ENCODE measurements at regions not wholly inside any gene's neighbourhood (a gene's known extent, or its start where the extent isn't known, plus 50 kb on each side); places are given as distances from the start of the nearest gene placed in this dataset.
"Not testable (repeated sequence)": the region's sequence is repeated elsewhere in the genome, so short reads cannot be mapped to it uniquely, and the experiment has no call there.

DNA sequence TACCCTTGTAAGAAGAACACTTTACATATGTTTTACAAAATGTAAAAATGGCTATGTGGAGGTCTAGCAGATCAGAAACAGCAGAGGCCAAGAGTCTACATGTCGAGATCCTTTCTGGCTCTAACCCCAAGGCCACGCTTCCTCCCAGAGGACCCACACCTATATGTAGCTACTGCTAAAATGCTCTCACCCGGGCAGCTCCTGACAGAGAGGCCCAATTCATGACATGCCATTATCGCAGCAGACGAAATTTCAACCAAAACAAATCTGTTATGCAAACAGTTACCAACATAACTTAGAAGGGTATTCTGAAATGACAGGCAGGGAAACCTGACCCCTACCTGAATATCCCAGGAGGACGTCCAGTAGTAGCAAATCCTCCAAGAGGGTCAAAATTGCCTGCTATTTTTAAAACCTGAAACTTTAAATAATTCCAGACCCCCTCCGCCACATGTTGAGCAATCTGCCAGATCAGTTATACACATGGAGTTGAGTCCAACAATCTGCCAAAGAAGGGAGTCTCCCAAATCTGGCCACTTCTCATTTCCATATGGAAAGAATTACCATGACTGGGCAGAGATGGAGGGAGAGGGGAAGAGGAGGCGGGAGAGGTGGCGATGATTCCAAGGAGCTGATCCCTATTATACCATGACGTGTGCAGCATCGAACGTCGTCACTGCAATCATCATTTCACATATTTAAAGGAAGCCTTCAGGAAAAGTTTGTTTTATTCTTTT is 192.9 kb upstream of the TBL1X start:
- DNase-seq, result no peak

DNA sequence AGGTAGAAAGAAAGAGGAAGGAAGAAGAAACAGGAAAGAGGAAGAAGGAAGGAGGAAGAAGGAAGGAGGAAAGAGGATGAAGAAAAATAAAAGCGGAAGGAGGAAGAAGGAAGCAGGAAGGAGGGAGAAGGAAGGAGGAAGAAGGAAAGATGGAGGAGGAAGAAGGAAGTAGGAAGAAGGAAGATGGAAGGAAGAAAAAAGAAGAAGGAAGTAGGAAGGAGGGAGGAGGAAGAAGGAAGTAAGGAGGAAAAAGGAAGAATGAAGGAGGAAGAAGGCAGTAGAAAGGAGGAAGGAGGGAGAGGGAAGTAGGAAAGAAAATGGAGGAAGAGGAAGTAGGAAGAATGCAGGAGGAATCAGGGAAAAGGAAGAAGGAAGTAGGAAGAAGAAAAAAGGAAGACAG is 191.1 kb upstream of the TBL1X start:
- no peak for DNase-seq

DNA sequence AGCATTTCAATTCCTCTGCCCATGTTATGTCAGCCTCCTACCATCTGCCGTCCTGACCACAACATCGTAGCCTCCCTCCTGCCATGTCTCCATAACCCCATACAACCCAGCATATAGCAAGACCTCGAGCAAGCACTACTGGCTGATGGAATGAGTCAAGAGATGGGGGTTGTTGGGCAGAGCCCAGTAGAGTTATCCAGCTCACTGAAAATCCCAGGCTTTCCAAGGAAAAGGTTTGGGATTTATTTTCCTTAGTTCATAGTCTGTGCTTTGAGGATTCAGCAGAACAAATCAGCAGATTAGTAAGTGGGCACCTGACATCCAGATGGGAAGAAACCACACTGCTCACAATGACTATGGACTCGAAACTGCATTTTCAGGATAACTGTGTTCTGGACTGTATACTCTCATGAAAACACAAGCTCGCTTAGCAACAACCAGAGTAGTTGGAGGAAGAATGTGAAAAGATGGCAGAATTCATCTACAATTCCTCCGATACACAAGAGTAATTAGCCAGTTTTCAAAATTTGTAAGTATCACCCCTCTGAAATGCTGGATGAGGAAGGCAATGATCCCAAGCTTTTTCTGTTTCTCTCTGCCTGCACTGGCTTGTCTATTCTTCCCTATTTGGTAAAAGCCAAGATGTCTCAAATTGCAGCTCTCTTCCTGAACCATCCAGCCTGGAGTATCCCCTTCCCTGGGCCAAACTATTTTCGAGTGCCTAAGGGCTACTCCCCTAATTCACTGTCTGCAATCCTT is 186.2 kb upstream of the TBL1X start:
- DNase-seq, result no peak

DNA sequence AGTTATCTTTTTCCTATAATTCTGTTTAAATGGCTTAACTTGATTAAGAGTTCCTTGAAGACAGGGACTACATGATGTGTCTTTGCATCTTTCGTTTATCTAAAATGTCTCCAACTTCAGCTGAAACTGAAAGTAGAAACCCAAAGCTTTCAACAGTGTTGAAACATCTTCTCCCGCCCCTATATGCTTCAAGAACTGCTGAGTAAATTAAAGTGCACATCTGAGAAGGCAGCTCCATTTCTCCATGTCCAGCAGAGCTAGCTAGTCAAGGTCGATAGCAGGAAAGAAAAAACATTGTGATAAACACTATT is 185.7 kb upstream of the TBL1X start:
- DNase-seq, result no peak

DNA sequence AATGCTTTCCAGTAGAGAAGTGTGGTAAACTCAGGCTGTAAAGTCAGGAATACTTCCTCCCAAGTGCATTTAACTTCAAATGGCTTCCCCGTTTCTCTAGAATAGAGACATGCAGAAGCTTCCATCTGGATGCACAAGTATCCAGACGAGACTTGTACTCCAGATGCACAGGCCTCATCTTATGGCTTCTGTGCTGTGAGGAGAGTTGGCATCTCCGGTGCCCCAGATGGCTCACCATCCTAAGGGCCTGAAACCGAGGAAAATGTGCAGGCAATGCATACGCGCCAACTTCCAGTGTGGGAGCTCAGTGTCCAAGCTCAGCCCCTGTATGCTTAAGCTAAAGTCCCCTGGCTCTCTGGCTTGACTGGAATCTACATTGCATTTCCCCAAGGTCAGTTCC is 184.0 kb upstream of the TBL1X start:
- DNase-seq, result no peak

DNA sequence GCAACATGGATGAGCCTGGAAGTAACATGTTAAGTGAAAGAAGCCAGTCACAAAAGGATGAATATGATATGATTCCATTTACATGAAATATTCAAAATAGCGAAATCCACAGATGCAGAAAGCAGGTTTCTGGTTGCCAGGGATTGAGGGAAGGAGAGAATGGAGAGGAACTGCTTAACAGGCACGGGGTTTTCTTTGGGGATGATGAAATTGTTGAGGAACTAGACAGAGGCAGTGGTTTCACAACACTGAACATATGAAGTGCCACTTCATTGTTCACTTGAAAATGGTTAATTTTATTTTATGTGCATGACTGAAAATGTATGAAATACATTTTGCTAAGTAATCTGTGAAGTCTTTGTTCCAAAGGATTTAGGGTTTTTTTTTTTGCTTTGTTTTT is 182.5 kb upstream of the TBL1X start:
- DNase-seq, result no peak

DNA sequence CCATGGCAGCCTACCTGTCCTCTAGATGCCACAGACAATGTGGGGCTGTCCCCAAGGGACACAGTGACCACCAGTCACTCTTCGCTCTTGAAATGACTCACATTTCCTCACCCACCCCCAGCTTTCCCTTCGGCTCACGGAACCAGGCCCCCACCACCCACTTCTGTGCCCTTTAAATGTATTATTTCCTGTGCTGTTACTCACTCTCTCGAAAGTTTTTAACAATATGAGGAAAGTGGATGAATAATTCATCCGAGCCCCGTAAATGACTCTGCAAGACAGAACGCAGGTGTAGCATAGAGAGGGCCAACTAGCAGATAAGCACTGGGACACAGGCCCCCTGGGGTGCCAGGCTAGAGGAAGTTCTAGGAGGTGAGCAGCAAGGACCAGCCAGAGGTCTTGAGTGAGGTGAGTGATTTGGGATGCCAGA is 179.5 kb upstream of the TBL1X start:
- no peak for DNase-seq

DNA sequence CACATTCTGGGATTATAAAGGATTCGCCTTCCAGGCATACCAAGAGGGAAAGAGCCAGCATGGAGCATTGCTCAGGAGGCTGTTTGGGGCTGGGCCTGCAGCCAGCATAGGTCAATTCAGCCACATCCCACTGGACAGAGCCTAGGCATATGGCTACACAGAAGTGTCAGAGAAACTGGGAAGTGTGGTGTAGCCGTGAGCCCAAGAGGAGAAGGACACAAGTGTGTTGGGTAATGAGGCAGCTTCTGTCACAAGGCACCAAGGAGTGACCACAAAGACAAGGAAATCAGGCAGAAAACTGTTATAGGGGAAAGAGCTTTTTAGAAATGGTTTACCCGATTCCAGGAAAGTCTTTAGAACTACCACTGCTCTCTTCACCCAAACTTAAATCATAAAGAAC is 178.6 kb upstream of the TBL1X start:
- no peak for DNase-seq

DNA sequence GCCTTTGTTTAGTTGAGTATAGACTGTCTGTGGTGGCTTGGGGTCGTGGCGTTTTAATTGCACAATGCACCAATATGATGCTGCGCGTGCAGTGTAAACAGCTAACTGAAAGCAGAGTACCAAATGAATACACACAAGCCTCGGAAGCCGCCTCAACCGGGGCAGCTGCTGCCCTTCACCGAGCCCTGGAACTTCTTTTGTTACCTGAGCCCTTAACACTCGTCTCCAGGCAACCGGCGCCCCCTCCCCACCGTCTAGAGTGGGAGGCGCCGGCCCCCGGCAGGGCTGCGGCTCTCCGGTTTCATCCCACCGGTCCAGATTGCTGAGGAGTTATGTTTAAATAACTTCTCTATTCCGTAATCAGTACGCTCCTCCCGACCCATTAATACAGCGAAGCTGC is 173.2 kb upstream of the TBL1X start:
- no peak for DNase-seq

DNA sequence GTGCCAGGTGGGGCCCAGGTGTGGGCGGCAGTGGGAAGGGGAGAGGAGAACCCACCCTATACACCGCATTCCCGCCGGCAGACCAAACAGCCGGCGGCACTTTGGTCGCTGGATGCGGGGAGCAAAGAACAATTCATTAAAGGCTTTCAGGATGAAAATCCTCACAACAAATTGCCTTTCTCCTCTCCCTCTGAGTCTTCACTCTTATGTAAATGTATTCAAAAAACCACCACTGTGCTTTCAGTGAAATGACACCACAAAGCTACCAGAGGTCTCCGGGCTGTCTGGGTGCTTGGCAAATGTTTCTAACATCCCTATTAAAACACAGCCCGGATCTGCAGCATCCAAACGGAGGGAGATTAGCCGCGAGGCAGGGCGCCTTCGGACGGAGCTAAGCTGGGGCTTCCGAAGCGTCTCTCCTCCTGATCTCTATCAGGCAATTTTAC is 171.8 kb upstream of the TBL1X start:
- no peak for DNase-seq

DNA sequence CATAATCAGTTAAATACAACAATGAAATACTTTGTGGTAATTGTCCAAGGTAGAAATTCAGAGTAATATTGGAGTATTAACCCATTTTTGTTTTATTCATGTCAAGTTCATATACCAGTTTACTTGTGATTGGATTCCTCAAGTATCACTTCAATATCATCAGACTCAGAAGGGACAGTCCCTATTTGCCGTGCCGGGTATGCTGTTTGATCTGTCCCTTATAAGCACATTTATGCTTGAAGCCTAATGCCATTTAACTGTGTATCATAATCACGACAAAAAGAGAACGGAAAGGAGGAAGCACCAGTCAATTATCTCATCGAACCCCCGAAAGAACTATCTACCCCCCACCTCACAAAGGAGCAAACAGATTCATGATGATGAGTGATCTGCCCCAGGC is 171.0 kb upstream of the TBL1X start:
- DNase-seq, result no peak

DNA sequence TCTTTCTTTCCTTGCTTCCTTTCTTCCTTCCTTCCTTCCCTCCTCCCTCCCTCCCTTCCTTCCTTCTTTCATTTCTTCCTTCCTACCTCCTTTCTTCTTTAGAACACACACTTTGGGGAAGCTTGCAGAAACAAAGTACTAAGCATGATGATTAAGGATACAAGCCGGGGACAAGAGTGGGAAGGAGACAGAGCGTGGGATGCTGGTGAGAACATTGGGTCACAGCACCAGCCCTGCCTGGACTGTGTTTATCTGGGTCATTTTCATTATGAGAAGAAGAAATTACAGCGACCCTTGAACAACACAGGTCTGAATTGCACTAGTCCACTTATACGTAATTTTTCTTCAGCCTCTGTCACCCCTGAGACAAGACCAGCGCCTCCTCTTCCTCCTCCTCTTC is 169.3 kb upstream of the TBL1X start:
- no peak for DNase-seq

DNA sequence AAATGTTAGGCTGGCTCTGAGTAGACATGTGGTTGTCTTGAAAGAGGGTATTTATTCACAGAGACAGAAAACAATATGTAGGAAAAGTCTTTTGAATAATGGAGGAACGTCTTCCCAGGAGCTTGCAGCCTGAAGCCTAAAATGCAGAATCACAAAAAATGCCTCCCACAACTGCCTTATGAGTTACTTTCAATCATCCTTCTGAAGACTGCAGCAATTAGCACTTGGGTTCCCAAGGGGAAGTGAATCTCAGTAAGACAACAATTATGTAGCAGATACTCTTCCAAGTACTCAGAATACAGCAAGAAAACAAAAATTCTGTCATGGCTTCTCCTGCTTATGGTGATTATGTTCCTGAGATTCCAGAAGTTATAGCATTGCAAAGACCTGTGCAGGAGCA is 166.6 kb upstream of the TBL1X start:
- no peak for DNase-seq

DNA sequence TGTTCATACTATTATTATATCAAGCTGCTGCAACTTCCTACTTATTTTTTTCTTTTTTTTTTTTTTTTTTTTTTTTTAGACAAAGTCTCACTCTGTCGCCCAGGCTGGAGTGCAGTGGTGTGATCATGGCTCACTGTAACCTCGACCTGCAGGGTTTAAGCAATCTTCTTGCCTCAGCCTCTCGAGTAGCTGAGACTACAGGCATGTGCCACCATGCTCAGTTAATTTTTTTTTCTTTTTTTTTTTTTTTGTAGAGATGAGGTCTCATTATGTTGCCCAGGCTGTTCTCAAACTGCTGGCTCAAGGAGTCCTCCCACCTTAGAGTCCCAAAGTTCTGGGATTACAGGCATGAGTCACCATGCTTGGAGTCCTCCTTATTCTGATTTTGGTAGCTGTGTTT is 165.2 kb upstream of the TBL1X start:
- DNase-seq, result not testable (repeated sequence)

DNA sequence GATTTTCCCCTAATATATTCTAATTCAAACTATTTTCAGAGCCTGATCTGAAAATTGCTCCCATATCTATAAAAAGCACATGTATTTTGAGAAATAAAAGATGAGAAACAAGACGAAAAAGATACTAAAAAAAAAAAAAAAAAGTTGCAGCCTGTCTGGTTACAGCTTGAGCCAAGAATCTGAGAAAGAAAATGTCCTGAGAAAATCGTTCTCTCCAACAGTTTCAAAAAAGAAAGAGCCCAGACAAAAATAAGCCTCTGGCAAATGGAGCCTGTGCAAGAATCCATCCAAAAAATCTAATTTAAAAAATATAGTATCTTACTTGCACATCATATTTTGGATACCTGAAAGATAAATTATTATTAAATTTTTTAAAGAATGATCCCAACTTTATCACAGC is 163.0 kb upstream of the TBL1X start:
- no peak for DNase-seq

DNA sequence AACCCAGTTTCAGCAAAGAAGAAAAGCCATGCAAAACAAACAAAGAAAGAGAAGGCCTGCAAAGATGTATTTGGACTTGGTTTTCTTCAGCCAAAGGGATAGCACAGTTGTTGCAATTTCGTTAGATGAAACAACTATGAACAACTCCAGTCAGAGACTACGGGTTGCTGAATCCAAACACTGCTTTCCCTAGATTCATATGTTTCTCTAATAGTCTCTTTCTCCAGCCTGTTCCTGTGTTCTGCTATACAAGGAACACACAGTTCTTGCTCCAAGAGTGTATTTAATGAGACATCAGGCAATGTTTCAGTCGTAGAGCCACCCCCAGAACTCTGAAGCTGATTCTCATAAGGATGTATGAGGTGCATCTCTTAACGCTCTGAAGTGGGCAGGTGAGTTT is 162.5 kb upstream of the TBL1X start:
- DNase-seq, result no peak

DNA sequence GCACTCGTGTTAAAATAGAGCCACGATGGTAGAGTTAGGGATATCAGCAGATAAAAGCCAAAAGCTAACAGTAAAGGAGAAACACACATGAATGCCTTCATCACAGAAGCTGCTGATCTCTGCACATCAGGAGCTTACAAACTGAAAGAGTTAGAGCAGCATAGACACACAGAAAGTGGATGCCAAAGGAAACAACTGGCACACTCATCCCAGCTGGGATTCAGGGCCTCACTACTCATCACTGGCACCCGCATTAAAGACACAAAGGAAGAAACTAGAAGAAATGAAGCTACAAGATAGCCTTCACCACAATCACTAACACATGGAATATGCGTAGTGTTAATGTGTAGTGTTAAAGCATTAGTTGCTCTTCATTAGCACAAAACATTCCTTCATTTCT is 156.4 kb upstream of the TBL1X start:
- no peak for DNase-seq

DNA sequence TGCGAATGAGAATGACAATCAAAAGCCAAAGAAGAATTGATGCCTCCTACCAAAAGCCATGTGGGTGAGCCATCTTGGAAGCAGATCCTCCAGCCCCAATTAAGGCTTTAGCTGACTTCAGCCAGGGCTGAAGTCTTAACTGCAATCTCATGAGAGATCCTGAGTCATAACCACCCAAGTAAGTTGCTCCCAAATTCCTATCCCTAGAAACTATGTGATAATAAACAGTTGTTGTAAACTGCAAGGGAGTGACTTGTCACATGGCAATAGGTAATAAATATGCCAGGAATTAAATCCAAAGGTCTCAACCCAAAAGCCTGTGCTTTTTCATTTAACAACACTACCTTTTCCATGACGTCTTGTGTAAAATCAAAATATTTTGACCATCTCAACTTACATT is 154.2 kb upstream of the TBL1X start:
- DNase-seq, result no peak

DNA sequence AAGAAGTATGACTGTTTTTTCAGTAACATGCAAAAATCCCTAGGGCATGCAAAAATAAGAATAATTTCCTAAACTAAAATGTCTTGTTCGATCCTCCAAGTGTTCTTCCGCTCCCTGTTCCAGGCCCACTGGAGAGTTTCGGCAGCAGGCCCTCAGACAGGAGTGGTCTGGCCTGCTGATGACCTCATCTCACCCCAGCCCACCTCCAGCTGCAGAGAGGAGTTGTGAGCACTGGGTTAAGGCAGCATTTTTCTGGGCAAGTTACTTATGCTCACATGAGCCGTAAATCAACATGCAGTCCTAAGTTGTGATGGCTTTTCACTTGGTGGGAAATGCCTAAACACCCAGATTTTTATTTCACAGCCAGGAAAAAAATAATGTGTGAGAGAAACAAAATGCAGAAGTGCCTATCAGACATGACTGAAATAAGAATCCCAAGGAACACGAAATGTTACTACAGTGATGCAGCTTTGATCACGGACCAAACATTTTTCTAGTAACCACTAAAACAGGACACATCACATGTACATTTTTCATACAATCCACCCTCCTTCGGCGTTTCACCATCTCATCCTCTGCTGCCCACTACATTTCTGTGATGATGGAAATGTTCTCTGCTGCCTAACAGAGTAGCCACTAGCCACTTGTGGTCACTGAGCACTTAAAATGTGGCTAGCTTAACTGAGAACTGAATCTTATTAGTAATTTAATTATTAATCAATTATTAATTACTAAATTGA is 153.3 kb upstream of the TBL1X start:
- no peak for DNase-seq

DNA sequence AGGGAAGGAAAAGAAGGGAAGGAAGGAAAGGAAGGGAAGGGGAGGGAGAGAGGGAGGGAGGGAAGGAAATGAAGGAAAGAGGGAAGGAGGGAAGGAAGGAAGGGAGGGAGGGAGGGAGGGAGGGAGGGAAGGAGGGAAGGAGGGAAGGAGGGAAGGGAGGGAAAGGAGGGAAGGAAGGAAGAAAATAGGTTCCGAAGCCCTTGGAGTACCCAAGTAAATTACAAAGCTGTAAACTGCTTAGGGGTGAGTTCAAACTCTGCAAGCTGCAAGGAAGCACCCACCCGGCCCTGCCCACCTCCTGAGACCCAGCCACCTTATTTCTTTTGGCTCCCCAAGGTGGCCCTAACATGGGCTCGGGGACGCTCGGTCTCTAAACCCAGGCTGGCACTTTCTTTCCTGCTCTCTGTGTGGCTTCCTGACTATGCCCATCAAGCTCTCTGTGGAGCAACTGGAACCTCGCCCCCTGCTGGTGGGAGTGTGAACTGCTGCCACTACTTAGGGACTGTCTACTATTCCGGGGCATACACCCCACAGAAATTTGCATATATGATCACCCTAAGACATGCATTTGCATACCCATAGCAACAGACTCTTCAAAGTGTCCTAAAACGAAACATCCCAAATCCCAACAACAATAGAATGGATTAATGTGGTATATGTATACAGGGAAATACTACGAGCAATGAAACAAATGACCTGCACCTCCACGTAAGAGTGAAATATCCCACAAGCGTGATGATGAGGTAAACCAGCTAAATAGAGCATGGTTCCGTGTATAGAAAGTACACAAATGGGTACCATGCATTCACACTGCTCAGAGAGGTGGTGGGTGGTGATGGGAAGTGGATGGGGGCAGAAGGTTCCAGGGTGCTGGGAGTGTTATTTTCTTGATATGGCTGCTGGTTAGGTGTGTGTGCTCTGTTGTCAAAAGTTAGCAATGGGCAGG is 151.7 kb upstream of the TBL1X start:
- DNase-seq, result peak; percentile 18

DNA sequence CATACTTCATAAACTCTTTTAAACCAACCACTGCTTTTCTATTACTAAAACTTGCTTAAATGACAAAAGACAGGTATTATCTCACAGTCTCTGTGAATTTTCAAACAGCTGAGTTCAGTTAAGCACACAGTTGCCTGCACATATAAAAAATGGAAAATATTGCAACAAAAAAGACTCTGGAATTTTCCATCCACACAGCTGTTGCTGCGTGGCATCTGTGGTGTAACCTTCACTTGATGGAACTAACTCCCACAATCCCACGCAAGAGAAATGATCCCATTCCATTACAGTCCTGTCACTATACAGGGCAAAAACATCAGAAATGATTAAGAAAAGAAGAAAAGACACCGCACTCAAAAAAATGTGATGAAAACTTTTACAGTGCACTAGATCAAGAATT is 149.8 kb upstream of the TBL1X start:
- no peak for DNase-seq

DNA sequence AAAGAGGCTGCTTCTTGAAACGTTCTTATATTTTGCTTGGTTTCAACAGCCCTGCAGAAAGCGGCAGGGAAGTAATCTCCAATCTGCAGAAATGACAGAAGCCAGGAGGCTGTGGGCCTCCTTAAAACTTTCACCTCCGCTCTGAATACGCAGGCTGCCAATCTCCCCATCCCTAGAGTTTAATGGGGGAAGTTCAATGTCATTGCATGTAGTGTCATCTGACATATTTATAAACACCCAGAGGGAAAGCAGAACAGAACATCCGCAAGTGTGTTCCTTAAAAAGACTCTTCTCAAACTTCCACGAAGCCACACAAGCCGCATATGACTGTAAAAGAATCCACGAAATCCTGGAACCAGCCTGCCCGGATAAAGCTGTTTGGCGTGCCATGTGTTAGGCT is 148.8 kb upstream of the TBL1X start:
- no peak for DNase-seq

DNA sequence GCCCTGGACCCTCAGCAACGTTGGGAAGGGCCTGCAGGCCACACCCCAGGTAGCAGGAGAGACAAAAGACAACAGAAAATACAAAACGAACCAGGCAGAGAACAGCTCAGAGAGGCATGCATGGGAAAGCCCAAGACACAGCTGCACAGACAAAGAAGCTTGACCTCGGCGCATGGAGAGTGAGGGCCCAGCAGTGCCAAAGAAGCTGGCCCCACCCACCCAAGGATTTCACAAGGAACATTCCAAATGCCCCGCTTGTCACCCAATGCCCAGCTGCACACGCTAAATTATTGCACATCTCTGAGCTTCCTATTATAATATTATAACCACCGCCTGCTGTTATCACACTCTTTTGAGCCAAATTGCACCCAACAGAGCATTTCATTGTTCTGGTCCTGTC is 147.7 kb upstream of the TBL1X start:
- no peak for DNase-seq

All from 8988T (cell line).